HUES64 (cell line): ENCODE measurements at regions not wholly inside any gene's neighbourhood (a gene's known extent, or its start where the extent isn't known, plus 50 kb on each side); places are given as distances from the start of the nearest gene placed in this dataset.

Experiments
- H3K27ac ChIP-seq: 2 replicates; pipeline ENCODE4 v1.7.0; 2013; ENCODE audit warnings: low read depth, low read length, inconsistent platforms
- H3K27me3 ChIP-seq: 2 replicates; pipeline ENCODE4 v1.6.1; 2013; ENCODE audit warnings: mild to moderate bottlenecking, low read length; ENCODE audit not compliant: insufficient read depth
- H3K36me3 ChIP-seq: 2 replicates; pipeline ENCODE4 v1.6.1; 2013; ENCODE audit warnings: mild to moderate bottlenecking, low read length; ENCODE audit not compliant: insufficient read depth
- H3K4me1 ChIP-seq: 2 replicates; pipeline ENCODE4 v1.6.1; 2013; ENCODE audit warnings: mild to moderate bottlenecking, low read length, moderate library complexity; ENCODE audit not compliant: insufficient read depth
- H3K4me3 ChIP-seq: 2 replicates; pipeline ENCODE4 v1.5.1; 2013; ENCODE audit warnings: mild to moderate bottlenecking, low read length, moderate library complexity
- H3K9ac ChIP-seq: 2 replicates; pipeline ENCODE4 v1.6.1; 2013; ENCODE audit warnings: mild to moderate bottlenecking, low read depth, low read length
- H3K9me3 ChIP-seq: 2 replicates; pipeline ENCODE4 v1.6.1; 2013; ENCODE audit warnings: low read depth, low read length; ENCODE audit not compliant: insufficient read depth
- WGBS: fragments of 150-250, 120-280 bp; methylation state at CpG from one replicate; pipeline ENCODE4 v1.1.7; 2013; ENCODE audit warnings: missing lambda C conversion rate; 5-methylcytosine and 5-hydroxymethylcytosine counted together

- peaks cover 17% of the 10 kb centered on the region for H3K4me1 ChIP-seq
- H3K4me3 ChIP-seq, result no peak overlapping the region
- no peaks in the 10 kb centered on the region for H3K27me3 ChIP-seq
- H3K27ac ChIP-seq, result no peak overlapping the region
- H3K9ac ChIP-seq, result no peak overlapping the region
- H3K9me3 ChIP-seq, result no peaks in the 10 kb centered on the region
- H3K36me3 ChIP-seq, result no peaks in the 10 kb centered on the region
Measured at GRCh38 chr7:27344471-27344870, 101.9 kb downstream of the EVX1 start.

GRCh38 chr7:27345164-27345887, 102.7 kb downstream of the EVX1 start:
- H3K4me3 ChIP-seq, result no peak overlapping the region
- no peaks in the 10 kb centered on the region for H3K27me3 ChIP-seq
- H3K27ac ChIP-seq, result no peak overlapping the region
- no peaks in the 10 kb centered on the region for H3K9me3 ChIP-seq
- no peaks in the 10 kb centered on the region for H3K36me3 ChIP-seq
- no peak overlapping the region for H3K9ac ChIP-seq
- 94% methylated on average over 1 of the region's 3 CpGs for whole genome bisulfite sequencing
- peaks cover 17% of the 10 kb centered on the region for H3K4me1 ChIP-seq

GRCh38 chr7:27345997-27346396, 103.4 kb downstream of the EVX1 start:
- no peak overlapping the region for H3K4me3 ChIP-seq
- H3K4me1 ChIP-seq, result peaks cover 17% of the 10 kb centered on the region
- H3K27ac ChIP-seq, result no peak overlapping the region
- H3K9ac ChIP-seq, result no peak overlapping the region
- no peaks in the 10 kb centered on the region for H3K27me3 ChIP-seq
- H3K9me3 ChIP-seq, result no peaks in the 10 kb centered on the region
- 94% methylated on average over 6 of the region's 8 CpGs for WGBS
- H3K36me3 ChIP-seq, result no peaks in the 10 kb centered on the region

GRCh38 chr7:27346531-27347275, 104.1 kb downstream of the EVX1 start:
- no peaks in the 10 kb centered on the region for H3K36me3 ChIP-seq
- H3K4me1 ChIP-seq, result peaks cover 17% of the 10 kb centered on the region
- H3K27me3 ChIP-seq, result no peaks in the 10 kb centered on the region
- no peak overlapping the region for H3K27ac ChIP-seq
- 69% methylated on average over 8 of the region's 10 CpGs for WGBS
- no peak overlapping the region for H3K4me3 ChIP-seq
- H3K9me3 ChIP-seq, result no peaks in the 10 kb centered on the region
- no peak overlapping the region for H3K9ac ChIP-seq

- no peaks in the 10 kb centered on the region for H3K9me3 ChIP-seq
- H3K27ac ChIP-seq, result no peak overlapping the region
- no peaks in the 10 kb centered on the region for H3K27me3 ChIP-seq
- no peak overlapping the region for H3K4me3 ChIP-seq
- H3K9ac ChIP-seq, result no peak overlapping the region
- H3K4me1 ChIP-seq, result peaks cover 17% of the 10 kb centered on the region
- no peaks in the 10 kb centered on the region for H3K36me3 ChIP-seq
- WGBS, result 95% methylated on average over 4 of the region's 4 CpGs
Measured at GRCh38 chr7:27347276-27347640, 104.7 kb downstream of the EVX1 start.

- Histone ChIP-seq H3K4me3 (no peak overlapping the region), H3K27me3 (no peaks in the 10 kb centered on the region), H3K9me3 (no peaks in the 10 kb centered on the region), H3K36me3 (no peaks in the 10 kb centered on the region), H3K27ac (no peak overlapping the region), H3K9ac (no peak overlapping the region), H3K4me1 (peaks cover 11% of the 10 kb centered on the region)
- 98% methylated on average over 2 of the region's 2 CpGs for WGBS
Measured at GRCh38 chr7:27349621-27350020, 107.0 kb downstream of the EVX1 start.

- H3K4me3 ChIP-seq, result no peak overlapping the region
- no peaks in the 10 kb centered on the region for H3K36me3 ChIP-seq
Measured at GRCh38 chr7:27351137-27351536, 108.5 kb downstream of the EVX1 start.

GRCh38 chr7:27351786-27352185, 109.2 kb downstream of the EVX1 start:
- 86% methylated on average over 5 of the region's 5 CpGs for WGBS
- Histone ChIP-seq H3K4me3 (no peak overlapping the region), H3K27me3 (no peaks in the 10 kb centered on the region), H3K9me3 (no peaks in the 10 kb centered on the region), H3K27ac (no peak overlapping the region), H3K4me1 (peaks cover 2% of the 10 kb centered on the region; the same call in 1 of the 2 replicates), H3K9ac (no peak overlapping the region), H3K36me3 (no peaks in the 10 kb centered on the region)

More at GRCh38 chr7:27351137-27351536, 108.5 kb downstream of the EVX1 start:
- H3K27me3 ChIP-seq, result no peaks in the 10 kb centered on the region
- peaks cover 5% of the 10 kb centered on the region; the same call in 1 of the 2 replicates for H3K4me1 ChIP-seq
- 95% methylated on average over 5 of the region's 5 CpGs for WGBS
- no peak overlapping the region for H3K9ac ChIP-seq
- no peak overlapping the region for H3K27ac ChIP-seq
- H3K9me3 ChIP-seq, result no peaks in the 10 kb centered on the region

GRCh38 chr7:27359181-27360125, 116.9 kb downstream of the EVX1 start:
- H3K4me1 ChIP-seq, result no peaks in the 10 kb centered on the region
- H3K27ac ChIP-seq, result no peak overlapping the region
- WGBS, result 96% methylated on average over 9 of the region's 9 CpGs
- H3K9me3 ChIP-seq, result no peaks in the 10 kb centered on the region
- no peak overlapping the region for H3K9ac ChIP-seq
- H3K4me3 ChIP-seq, result no peak overlapping the region
- no peaks in the 10 kb centered on the region for H3K27me3 ChIP-seq
- no peaks in the 10 kb centered on the region for H3K36me3 ChIP-seq

GRCh38 chr7:27361522-27361921, 118.9 kb downstream of the EVX1 start:
- Histone ChIP-seq H3K9me3 (no peaks in the 10 kb centered on the region), H3K27ac (no peak overlapping the region), H3K4me1 (no peaks in the 10 kb centered on the region), H3K4me3 (no peak overlapping the region), H3K36me3 (no peaks in the 10 kb centered on the region), H3K9ac (no peak overlapping the region), H3K27me3 (no peaks in the 10 kb centered on the region)
- 87% methylated on average over 10 of the region's 10 CpGs for WGBS

GRCh38 chr7:27362026-27362425, 119.4 kb downstream of the EVX1 start:
- H3K9me3 ChIP-seq, result no peaks in the 10 kb centered on the region
- no peaks in the 10 kb centered on the region for H3K36me3 ChIP-seq
- no peak overlapping the region for H3K9ac ChIP-seq
- no peak overlapping the region for H3K4me3 ChIP-seq
- no peak overlapping the region for H3K27ac ChIP-seq
- no peaks in the 10 kb centered on the region for H3K27me3 ChIP-seq
- no peaks in the 10 kb centered on the region for H3K4me1 ChIP-seq
- WGBS, result 83% methylated on average over 2 of the region's 4 CpGs
